B cell (primary cell): ENCODE measurements at regions not wholly inside any gene's neighbourhood (a gene's known extent, or its start where the extent isn't known, plus 50 kb on each side); places are given as distances from the start of the nearest gene placed in this dataset.
"Not testable (repeated sequence)": the region's sequence is repeated elsewhere in the genome, so short reads cannot be mapped to it uniquely, and the experiment has no call there.

Experiments
- ATAC-seq: fragments of 200-7000 bp; cut with Tn5 transposase; one replicate; pipeline ENCODE4 v1.10.0; 2021; ENCODE audit warnings: low read depth, mild to moderate bottlenecking, moderate number of reproducible peaks, moderate library complexity
- CTCF ChIA-PET: fragments of 350-600 bp; sonication (Branson Sonifier 250); formaldehyde crosslinking; loops from one replicate; lab custom pipeline; 2021; ENCODE audit warnings: antibody characterized with exemption, inconsistent platforms; lab: Charles Lee
- POLR2A ChIA-PET: fragments of 350-600 bp; sonication (Branson Sonifier 250); formaldehyde crosslinking; loops from one replicate; lab custom pipeline; 2021; ENCODE audit warnings: antibody characterized with exemption; lab: Charles Lee
- DNase-seq: peaks from one replicate; pipeline ENCODE4 v3.0.0; 2013
- H2AFZ ChIP-seq: 2 replicates; pipeline ENCODE4 v1.6.1; 2012; ENCODE audit warnings: mild to moderate bottlenecking, low read depth, low read length; ENCODE audit not compliant: insufficient read depth, poor library complexity, severe bottlenecking
- H3K27ac ChIP-seq, 2 donors: 1 replicate in 1 of 2; 2 replicates in 1 of 2; pipeline ENCODE4 v1.5.1; 2012 to 2013; ENCODE audit warnings: low read length in 2 of 2, mild to moderate bottlenecking in 2 of 2, moderate library complexity in 1 of 2
- H3K27me3 ChIP-seq, 4 experiments: fragments of 200-600 bp in 1 of 4; sonication (generic) in 1 of 4; replicated peaks in 1 of 4; 1 replicate in 2 of 4; 2 replicates in 2 of 4; pipeline versions ENCODE4 v1.6.1 to v1.7.0; 2013 to 2016; ENCODE audit warnings: low read length in 3 of 4, mild to moderate bottlenecking in 2 of 4, mixed read lengths in 1 of 4, moderate library complexity in 1 of 4; ENCODE audit not compliant: insufficient read depth in 4 of 4, control insufficient read depth in 3 of 4; ENCODE audit errors: control extremely low read depth in 1 of 4
- H3K36me3 ChIP-seq, 2 experiments: replicated peaks in 1 of 2; 1 replicate in 1 of 2; 2 replicates in 1 of 2; pipeline versions ENCODE4 v1.6.1 to v1.7.1; 2013; ENCODE audit warnings: low read length in 1 of 2; ENCODE audit not compliant: insufficient read depth in 2 of 2, control insufficient read depth in 1 of 2; ENCODE audit errors: control extremely low read depth in 1 of 2, extremely low read depth in 1 of 2
- H3K4me1 ChIP-seq, 2 donors: fragments of 200-600 bp in 1 of 2; sonication (generic) in 1 of 2; 1 replicate in 1 of 2; 2 replicates in 1 of 2; pipeline versions ENCODE4 v1.5.1 to v1.6.1; 2013 to 2017; ENCODE audit warnings: low read length in 2 of 2; ENCODE audit not compliant: control insufficient read depth in 2 of 2, insufficient read depth in 2 of 2
- H3K4me2 ChIP-seq: replicated peaks from 2 replicates; pipeline ENCODE3; 2012; ENCODE audit warnings: mild to moderate bottlenecking, low read depth, low read length; ENCODE audit not compliant: poor library complexity, severe bottlenecking
- H3K4me3 ChIP-seq, 5 experiments: fragments of 200-600 bp in 1 of 5; sonication (generic) in 1 of 5; 1 replicate in 3 of 5; 2 replicates in 2 of 5; pipeline versions ENCODE4 v1.5.1 to v1.7.0; 2011 to 2016; ENCODE audit warnings: low read length in 4 of 5, mild to moderate bottlenecking in 4 of 5, low read depth in 2 of 5, control low read depth in 1 of 5, moderate library complexity in 1 of 5; ENCODE audit not compliant: insufficient read depth in 1 of 5; ENCODE audit errors: control extremely low read depth in 1 of 5, extremely low read depth in 1 of 5
- H3K79me2 ChIP-seq: fragments of 200-600 bp; sonication (generic); one replicate; pipeline ENCODE4 v1.6.0; 2016; ENCODE audit warnings: low read length; ENCODE audit not compliant: control insufficient read depth, insufficient read depth
- H3K9ac ChIP-seq: fragments of 200-600 bp; sonication (generic); 2 replicates; pipeline ENCODE4 v1.6.1; 2017; ENCODE audit warnings: mild to moderate bottlenecking, low read length, moderate library complexity
- H3K9me3 ChIP-seq, 3 donors: one replicate each; pipeline versions ENCODE4 v1.6.1 to v1.7.1; 2013; ENCODE audit warnings: low read length in 2 of 3; ENCODE audit not compliant: control insufficient read depth in 2 of 3, insufficient read depth in 1 of 3; ENCODE audit errors: control extremely low read depth in 1 of 3
- H4K20me1 ChIP-seq: 2 replicates; pipeline ENCODE4 v1.6.0; 2012; ENCODE audit warnings: mild to moderate bottlenecking, low read length; ENCODE audit not compliant: insufficient read depth, control insufficient read depth, poor library complexity, severe bottlenecking
- H3K27ac Mint-ChIP-seq: one replicate; pipeline ENCODE4 v1.8.0; 2021; ENCODE audit warnings: mixed read lengths
- H3K27me3 Mint-ChIP-seq: one replicate; pipeline ENCODE4 v1.8.0; 2021; ENCODE audit warnings: mixed read lengths
- H3K4me1 Mint-ChIP-seq: one replicate; pipeline ENCODE4 v1.8.0; 2021; ENCODE audit warnings: mixed read lengths
- H3K4me3 Mint-ChIP-seq: one replicate; pipeline ENCODE4 v1.8.0; 2021; ENCODE audit warnings: mixed read lengths
- H3K9me3 Mint-ChIP-seq: one replicate; pipeline ENCODE4 v1.8.0; 2022; ENCODE audit warnings: mixed read lengths; ENCODE audit not compliant: insufficient read depth
- WGBS: methylation state at CpG from one replicate; pipeline ENCODE4 v1.1.5; 2013; ENCODE audit warnings: missing lambda C conversion rate; ENCODE audit not compliant: insufficient coverage; 5-methylcytosine and 5-hydroxymethylcytosine counted together
- intact Hi-C: fragments of 100-400 bp; cut with micrococcal nuclease; formaldehyde crosslinking; loops from one replicate; pipeline ENCODE4 v1.10.0; 2022

DNA sequence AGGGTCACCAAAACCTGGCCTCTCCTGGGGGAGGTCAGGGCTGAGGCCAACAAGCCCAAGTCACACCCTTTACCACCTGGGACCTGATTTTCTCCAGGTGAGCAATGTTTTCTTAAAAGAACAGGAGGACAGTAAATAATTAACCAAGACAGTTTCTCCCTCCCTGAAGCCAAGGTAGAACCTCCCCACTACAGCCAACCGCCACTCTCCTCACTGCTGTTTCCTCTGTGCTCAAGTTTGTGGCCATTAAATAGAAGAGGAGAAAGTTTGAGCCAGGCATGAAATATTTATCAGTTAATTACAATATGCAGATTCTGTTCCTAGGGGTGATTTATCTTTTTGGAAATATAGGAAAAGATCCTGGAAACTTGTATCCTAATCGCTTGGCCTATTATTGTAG, 150.6 kb upstream of the ANKRD20A1 start:
- H3K4me1 ChIP-seq, H3K9ac ChIP-seq, CTCF ChIA-PET, H3K4me3 Mint-ChIP-seq, H3K27ac ChIP-seq, H3K4me2 ChIP-seq, H3K36me3 ChIP-seq, H3K27me3 ChIP-seq, H3K9me3 Mint-ChIP-seq, H3K27me3 Mint-ChIP-seq, H2AFZ ChIP-seq, POLR2A ChIA-PET, intact Hi-C loops, H3K4me3 ChIP-seq, H3K4me1 Mint-ChIP-seq, ATAC-seq, H4K20me1 ChIP-seq, H3K79me2 ChIP-seq, DNase-seq, H3K27ac Mint-ChIP-seq, H3K9me3 ChIP-seq: not testable (repeated sequence)
- no CpG with 5 or more reads among the region's 2 CpGs for WGBS

DNA sequence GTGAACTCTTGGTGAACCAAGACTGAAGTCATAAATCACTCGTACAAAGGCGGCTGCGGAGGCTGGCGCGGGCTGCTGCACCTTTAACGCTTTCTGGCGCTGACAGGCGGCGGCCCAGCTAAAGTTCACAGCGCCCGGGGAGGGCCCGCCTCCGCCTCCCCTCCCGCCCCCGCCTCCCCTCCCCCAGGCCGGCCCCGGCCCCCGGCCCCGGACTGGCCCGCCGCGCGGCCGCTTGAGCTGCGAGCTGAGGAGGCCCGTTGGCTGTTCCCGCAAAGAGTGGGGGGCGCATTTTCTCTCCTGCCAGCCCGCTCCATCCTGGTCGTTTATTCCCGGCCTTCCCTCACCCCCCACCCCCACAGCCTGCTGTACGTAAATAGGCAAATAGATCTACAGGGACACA, 147.3 kb upstream of the ANKRD20A1 start:
- ATAC-seq, H3K27ac Mint-ChIP-seq, H3K79me2 ChIP-seq, H3K9me3 ChIP-seq, H3K4me1 ChIP-seq, H3K4me2 ChIP-seq, POLR2A ChIA-PET, intact Hi-C loops, H2AFZ ChIP-seq, H3K9me3 Mint-ChIP-seq, H3K4me1 Mint-ChIP-seq, H3K27ac ChIP-seq, DNase-seq, H4K20me1 ChIP-seq, H3K27me3 Mint-ChIP-seq, H3K4me3 ChIP-seq, H3K4me3 Mint-ChIP-seq, H3K27me3 ChIP-seq, H3K36me3 ChIP-seq, H3K9ac ChIP-seq, CTCF ChIA-PET: not testable (repeated sequence)
- no CpG with 5 or more reads among the region's 32 CpGs for WGBS

DNA sequence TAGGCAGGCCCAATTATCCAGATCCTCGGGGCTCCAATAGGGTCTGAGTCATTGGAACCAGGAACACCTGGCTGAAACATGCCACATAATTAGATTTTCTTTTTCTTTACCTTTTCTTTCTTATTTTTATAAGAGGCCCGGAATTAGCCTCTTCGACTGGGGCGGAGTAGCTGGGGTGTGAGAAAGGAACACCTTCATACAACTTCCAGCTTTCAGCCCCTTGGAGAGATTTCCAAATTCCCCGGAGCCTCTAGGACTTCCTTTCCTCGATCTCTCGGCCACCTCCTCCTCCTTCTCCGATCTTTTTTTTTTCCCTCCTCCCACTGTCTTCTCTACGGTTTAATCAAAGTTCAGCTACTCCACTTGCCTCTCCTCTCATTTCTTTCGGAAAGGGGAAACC, 146.8 kb upstream of the ANKRD20A1 start:
- ATAC-seq, H3K4me1 ChIP-seq, H3K9ac ChIP-seq, H3K4me2 ChIP-seq, H3K9me3 Mint-ChIP-seq, H3K4me1 Mint-ChIP-seq, H3K4me3 ChIP-seq, H4K20me1 ChIP-seq, POLR2A ChIA-PET, H2AFZ ChIP-seq, H3K27me3 Mint-ChIP-seq, H3K27me3 ChIP-seq, H3K9me3 ChIP-seq, CTCF ChIA-PET, H3K36me3 ChIP-seq, H3K79me2 ChIP-seq, DNase-seq, intact Hi-C loops, H3K27ac Mint-ChIP-seq, H3K4me3 Mint-ChIP-seq, H3K27ac ChIP-seq: not testable (repeated sequence)
- WGBS: no CpG with 5 or more reads among the region's 10 CpGs

DNA sequence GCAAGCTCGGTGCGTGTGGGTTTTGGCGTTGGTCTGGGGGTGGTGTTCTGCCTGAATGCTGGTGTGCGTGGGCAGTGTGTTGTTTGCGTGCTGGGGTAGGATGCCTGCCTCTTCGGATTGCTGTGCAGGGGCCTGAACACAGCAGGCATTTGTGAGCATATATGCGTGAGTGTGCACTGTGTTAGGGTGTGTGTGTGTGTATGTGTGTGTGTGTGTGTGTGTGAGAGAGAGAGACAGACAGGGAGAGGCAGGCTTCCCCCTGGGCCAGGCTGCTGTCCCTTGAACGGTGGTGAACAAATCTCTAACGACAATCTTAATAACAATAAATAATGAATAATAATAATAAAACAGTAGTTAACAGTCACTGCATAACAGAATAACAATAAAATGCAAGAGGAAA, 145.8 kb upstream of the ANKRD20A1 start:
- H3K4me2 ChIP-seq, H3K79me2 ChIP-seq, POLR2A ChIA-PET, H3K4me1 Mint-ChIP-seq, H3K27ac Mint-ChIP-seq, H3K9me3 ChIP-seq, H3K36me3 ChIP-seq, H3K4me1 ChIP-seq, ATAC-seq, H2AFZ ChIP-seq, H3K9me3 Mint-ChIP-seq, H3K9ac ChIP-seq, DNase-seq, H3K4me3 ChIP-seq, CTCF ChIA-PET, intact Hi-C loops, H3K27me3 Mint-ChIP-seq, H3K27me3 ChIP-seq, H3K27ac ChIP-seq, H4K20me1 ChIP-seq: not testable (repeated sequence)
- H3K4me3 Mint-ChIP-seq: peak overlapping the region; percentile 65
- no CpG with 5 or more reads among the region's 9 CpGs for WGBS
